Esophagus (tissue), 2 donors: ENCODE measurements at regions not wholly inside any gene's neighbourhood (a gene's known extent, or its start where the extent isn't known, plus 50 kb on each side); places are given as distances from the start of the nearest gene placed in this dataset.

Experiments used
- H3K27ac ChIP-seq, 2 donors: one replicate each; pipeline ENCODE4 v1.5.1; 2013; ENCODE audit warnings: low read depth in 2 of 2, mild to moderate bottlenecking in 2 of 2, inconsistent platforms in 1 of 2, low read length in 1 of 2, moderate library complexity in 1 of 2
- H3K27me3 ChIP-seq, 2 donors: one replicate each; pipeline ENCODE4 v1.6.1; 2013; ENCODE audit warnings: low read length in 2 of 2, control low read depth in 1 of 2, mild to moderate bottlenecking in 1 of 2; ENCODE audit not compliant: insufficient read depth in 2 of 2, control insufficient read depth in 1 of 2
- H3K36me3 ChIP-seq, 2 donors: one replicate each; pipeline ENCODE4 v1.6.1; 2013; ENCODE audit warnings: low read length in 1 of 2; ENCODE audit not compliant: control insufficient read depth in 2 of 2, insufficient read depth in 2 of 2
- H3K4me1 ChIP-seq, 2 donors: one replicate each; pipeline ENCODE4 v1.6.1; 2013; ENCODE audit warnings: low read length in 1 of 2; ENCODE audit not compliant: control insufficient read depth in 2 of 2, insufficient read depth in 2 of 2
- H3K4me3 ChIP-seq, 2 donors: one replicate each; pipeline ENCODE4 v1.5.1; 2013; ENCODE audit warnings: low read length in 2 of 2, mild to moderate bottlenecking in 2 of 2, low read depth in 1 of 2, moderate library complexity in 1 of 2
- H3K9me3 ChIP-seq, 2 donors: one replicate each; pipeline ENCODE4 v1.6.1; 2013; ENCODE audit warnings: mild to moderate bottlenecking in 2 of 2, low read depth in 1 of 2, low read length in 1 of 2, moderate library complexity in 1 of 2; ENCODE audit not compliant: control insufficient read depth in 2 of 2, insufficient read depth in 1 of 2
- WGBS, 2 donors: extraction: QIAGEN DNeasy Blood & Tissue Kit; methylation state at CpG; one replicate each; pipeline ENCODE4 v1.1.7; 2013; 5-methylcytosine and 5-hydroxymethylcytosine counted together
- donor health status: healthy with polysubstance abuse.
- donor health status: Bipolar disorder and iron deficiency.

DNA sequence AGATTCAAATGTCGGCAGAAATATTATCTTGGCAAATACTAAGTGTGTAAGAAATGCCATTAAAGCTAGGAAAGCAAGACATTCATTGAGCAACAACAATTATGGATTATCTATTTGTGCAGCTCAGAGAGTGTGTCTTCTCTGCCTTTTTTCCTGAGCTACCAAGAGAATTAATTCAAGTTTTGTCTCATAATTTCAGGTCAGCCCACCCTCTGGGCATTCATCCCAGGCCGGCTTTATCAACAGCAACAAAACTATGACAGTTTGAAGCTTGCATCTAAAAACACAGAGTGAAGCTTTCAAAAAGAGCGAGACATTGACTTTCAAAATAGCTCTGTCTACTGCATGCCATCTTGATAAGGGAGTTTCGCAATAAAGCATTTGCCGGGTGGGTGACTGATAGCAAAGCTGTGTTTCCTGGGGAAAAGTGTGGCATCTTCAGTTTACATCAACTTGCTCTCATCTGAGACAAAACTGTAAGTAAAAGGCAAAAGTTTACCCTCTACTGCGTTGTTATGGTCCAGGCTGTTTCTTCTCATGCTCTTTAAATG lies 182.4 kb downstream of the IRX1 start:
- Histone ChIP-seq H3K27ac (no peak overlapping the region), H3K4me3 (no peak overlapping the region), H3K9me3 (no peaks in the 10 kb centered on the region), H3K36me3 (no peaks in the 10 kb centered on the region), H3K4me1 (no peaks in the 10 kb centered on the region), H3K27me3 (no peaks in the 10 kb centered on the region)
- 58 to 66% methylated on average over 6 of the region's 6 CpGs for WGBS, 2 donors

DNA sequence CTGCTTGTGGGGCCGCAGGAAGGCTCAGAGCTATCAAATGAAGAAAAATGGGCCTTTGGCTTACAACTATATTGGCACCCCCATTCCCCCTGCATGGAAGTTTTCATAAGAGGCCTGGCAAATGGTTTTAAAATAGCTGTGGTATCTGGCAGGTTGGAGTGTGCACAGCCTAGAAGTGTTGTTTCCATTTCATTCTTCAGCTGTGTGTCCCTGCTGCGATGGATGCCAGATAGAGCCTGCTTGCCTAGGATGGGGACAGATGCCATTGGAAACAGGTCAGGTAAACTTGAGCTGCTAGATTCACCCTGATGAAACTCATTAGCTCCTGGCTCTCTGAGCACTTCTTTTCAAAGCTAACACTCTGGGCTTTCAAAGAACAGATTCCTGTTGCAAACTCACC lies 183.3 kb downstream of the IRX1 start:
- H3K36me3 ChIP-seq, result no peaks in the 10 kb centered on the region
- H3K9me3 ChIP-seq, result no peaks in the 10 kb centered on the region
- H3K27ac ChIP-seq, result no peak overlapping the region
- no peaks in the 10 kb centered on the region for H3K4me1 ChIP-seq
- no peaks in the 10 kb centered on the region for H3K27me3 ChIP-seq
- WGBS, 2 donors, result 92 to 96% methylated on average over 2 of the region's 2 CpGs
- H3K4me3 ChIP-seq, result no peak overlapping the region

DNA sequence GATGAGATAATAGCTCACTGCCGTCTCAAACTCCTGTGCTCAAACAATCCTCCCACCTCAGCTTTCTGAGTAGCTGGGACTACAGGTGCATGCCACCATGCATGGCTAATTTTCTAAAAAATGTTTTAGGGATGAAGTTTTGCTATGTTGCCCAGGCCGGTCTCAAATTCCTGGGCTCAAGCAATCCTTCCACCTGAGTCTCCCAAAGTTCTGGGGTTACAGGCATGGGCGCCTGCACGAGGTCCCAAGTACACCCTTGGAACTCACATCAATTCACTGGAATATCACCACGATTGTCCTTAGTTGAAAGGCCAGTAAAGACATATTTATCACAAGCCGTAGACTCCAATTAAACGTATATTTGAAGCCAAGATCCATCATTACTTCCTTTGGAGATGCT lies 184.6 kb downstream of the IRX1 start:
- WGBS, 2 donors, result 82 to 86% methylated on average over 7 of the region's 7 CpGs
- no peaks in the 10 kb centered on the region for H3K27me3 ChIP-seq
- no peak overlapping the region for H3K27ac ChIP-seq
- no peaks in the 10 kb centered on the region for H3K4me1 ChIP-seq
- no peak overlapping the region for H3K4me3 ChIP-seq
- no peaks in the 10 kb centered on the region for H3K36me3 ChIP-seq
- no peaks in the 10 kb centered on the region for H3K9me3 ChIP-seq

DNA sequence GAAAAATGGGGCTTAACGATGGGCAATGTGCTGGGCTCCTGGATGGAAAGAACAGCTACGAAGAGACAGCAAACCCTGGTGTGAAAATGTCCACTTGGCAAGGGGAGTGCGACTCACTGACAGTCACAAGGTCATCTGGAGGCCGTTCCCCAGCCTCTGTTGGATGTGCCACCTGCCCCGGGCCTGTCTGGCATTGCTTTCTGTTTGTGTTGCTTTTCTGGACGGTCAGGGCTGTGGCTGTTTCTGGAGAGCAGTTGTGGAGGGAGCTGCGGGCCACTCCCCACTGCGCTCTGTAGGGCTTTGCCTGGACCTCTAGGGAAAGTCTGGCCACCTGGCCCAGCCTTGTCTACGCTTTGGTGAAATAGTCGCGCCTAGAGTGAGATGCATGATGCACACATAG lies 185.3 kb downstream of the IRX1 start:
- H3K4me1 ChIP-seq, result no peaks in the 10 kb centered on the region
- 67 to 85% methylated on average over 11 of the region's 11 CpGs for WGBS, 2 donors
- H3K27me3 ChIP-seq, result no peaks in the 10 kb centered on the region
- no peak overlapping the region for H3K27ac ChIP-seq
- no peak overlapping the region for H3K4me3 ChIP-seq
- H3K9me3 ChIP-seq, result no peaks in the 10 kb centered on the region
- H3K36me3 ChIP-seq, result no peaks in the 10 kb centered on the region

DNA sequence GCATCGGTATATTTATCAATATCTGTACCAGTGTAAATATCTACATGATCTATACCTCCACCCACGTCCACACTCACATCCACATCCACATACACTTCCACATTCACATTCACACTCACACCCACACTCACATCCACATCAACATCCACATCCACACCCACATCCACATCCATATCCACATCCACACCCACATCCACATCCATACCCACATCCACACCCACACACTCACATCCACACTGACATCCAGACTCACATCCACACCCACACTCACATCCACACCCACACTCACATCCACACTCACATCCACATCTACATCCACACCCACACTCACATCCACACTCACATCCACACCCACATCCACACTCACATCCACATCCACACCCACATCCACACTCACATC lies 189.2 kb downstream of the IRX1 start:
- 75 to 78% methylated on average over 2 of the region's 2 CpGs for WGBS, 2 donors
- peaks cover 3 to 5% of the 10 kb centered on the region in 2 donors for H3K9me3 ChIP-seq
- H3K27ac ChIP-seq, result no peak overlapping the region
- no peaks in the 10 kb centered on the region for H3K27me3 ChIP-seq
- no peaks in the 10 kb centered on the region for H3K4me1 ChIP-seq
- no peaks in the 10 kb centered on the region for H3K36me3 ChIP-seq
- H3K4me3 ChIP-seq, result no peak overlapping the region

DNA sequence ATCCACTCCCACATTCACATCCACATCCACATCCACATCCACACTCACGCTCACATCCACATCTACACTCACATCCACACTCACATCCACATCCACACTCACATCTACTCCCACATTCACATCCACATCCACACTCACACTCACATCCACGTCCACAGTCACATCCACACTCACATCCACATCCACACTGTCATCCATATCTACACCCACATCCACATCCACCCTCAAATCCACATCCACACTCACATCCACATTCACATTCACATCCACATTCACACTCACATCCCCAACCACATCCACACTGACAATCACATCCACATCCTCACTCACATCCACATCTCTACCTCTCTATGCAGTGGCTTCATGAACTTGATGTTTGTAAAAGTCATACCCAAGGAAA lies 190.5 kb downstream of the IRX1 start:
- WGBS, 2 donors, result 88 to 89% methylated on average over 2 of the region's 2 CpGs

DNA sequence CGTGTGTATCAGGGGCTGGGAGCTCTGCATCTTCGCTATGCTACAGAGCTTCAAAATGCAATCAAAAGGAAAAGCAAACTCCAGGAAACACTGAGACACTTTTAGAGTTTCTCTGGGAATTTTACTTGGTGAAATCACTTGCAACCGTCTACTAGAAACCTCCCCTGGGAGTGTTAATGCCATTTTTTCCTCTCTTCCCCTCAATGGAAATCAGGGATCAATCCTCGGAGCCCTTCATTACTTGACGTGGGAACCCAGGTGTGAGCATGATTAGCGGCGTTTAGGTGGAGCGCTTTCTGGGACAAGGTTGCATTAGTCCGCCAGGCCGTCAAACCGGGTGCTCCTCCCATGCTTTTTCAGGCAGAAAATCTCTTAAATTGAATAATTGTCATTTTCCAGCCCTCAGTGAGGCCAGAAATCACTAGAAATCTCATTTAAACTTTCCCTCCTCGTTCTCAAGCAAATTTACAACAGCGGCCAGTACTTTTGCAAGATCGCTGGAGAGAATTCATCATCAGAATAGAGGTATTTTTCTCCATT lies 191.3 kb downstream of the IRX1 start:
- H3K4me3 ChIP-seq, result no peak overlapping the region
- peaks cover 3 to 6% of the 10 kb centered on the region in 2 donors for H3K9me3 ChIP-seq
- no peaks in the 10 kb centered on the region for H3K4me1 ChIP-seq
- no peaks in the 10 kb centered on the region for H3K27me3 ChIP-seq
- 64 to 69% methylated on average over 14 of the region's 14 CpGs for WGBS, 2 donors
- no peaks in the 10 kb centered on the region for H3K36me3 ChIP-seq
- H3K27ac ChIP-seq, result no peak overlapping the region

More for the DNA sequence above, 190.5 kb downstream of the IRX1 start:
- H3K4me3 ChIP-seq, result no peak overlapping the region
- H3K36me3 ChIP-seq, result no peaks in the 10 kb centered on the region
- no peak overlapping the region for H3K27ac ChIP-seq
- H3K9me3 ChIP-seq, result peaks cover 3 to 6% of the 10 kb centered on the region in 2 donors
- no peaks in the 10 kb centered on the region for H3K27me3 ChIP-seq
- no peaks in the 10 kb centered on the region for H3K4me1 ChIP-seq

DNA sequence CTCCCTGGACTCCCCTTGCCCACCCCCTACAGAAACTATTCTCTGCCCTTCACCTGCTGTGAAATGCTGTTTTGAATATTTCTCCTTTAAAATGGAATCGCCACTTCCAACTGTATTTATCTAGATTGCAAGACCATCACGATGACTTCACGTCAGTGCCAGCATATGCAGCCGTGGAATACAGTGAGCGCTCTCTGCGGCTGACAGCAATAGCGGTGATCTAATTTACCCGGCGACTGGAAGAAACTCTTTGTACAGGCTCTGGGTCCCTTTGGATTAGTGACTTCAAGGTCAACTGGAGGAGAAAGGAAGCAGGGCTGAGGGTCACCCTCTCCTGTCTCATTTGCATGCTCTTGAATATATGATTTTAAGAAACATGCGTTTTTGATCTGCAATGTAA lies 192.0 kb downstream of the IRX1 start:
- Histone ChIP-seq H3K4me1 (no peaks in the 10 kb centered on the region), H3K36me3 (no peaks in the 10 kb centered on the region), H3K27ac (no peak overlapping the region), H3K4me3 (no peak overlapping the region), H3K27me3 (no peaks in the 10 kb centered on the region), H3K9me3 (peaks cover 3 to 6% of the 10 kb centered on the region in 2 donors)
- WGBS, 2 donors, result 43 to 54% methylated on average over 10 of the region's 10 CpGs

DNA sequence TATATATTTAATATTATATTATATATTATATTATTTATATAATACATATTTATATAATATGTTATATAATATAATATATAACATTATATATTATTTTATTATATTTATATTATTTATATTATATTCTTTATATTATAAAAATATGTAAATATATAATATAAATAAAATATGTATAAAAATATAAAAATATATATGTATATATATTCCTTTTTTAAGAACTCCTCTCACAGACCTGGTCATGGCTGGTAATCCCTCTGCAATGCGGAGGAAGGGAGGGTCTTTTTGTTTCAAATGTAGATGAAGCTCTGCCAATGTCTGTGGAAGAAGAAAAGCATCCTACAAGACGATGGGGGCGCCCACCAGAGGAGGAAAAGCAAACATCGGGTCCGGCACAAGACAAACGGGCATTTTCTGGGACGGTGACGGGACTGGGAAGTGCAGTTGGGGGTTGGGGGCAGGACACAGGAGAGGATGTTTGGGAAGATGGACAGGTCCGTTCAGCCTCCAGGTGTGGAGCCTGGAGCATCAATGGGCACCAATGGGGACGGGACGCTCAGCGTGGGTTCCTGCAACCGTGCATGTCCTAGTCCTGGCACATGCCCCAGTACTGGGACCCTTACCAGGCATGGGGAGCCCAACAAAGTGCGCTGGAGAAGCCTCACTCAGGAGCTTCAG lies 194.0 kb downstream of the IRX1 start:
- Histone ChIP-seq H3K4me3 (no peak overlapping the region), H3K9me3 (peaks cover 3 to 6% of the 10 kb centered on the region in 2 donors), H3K4me1 (no peaks in the 10 kb centered on the region), H3K27ac (no peak overlapping the region), H3K36me3 (no peaks in the 10 kb centered on the region), H3K27me3 (no peaks in the 10 kb centered on the region)
- 71 to 77% methylated on average over 14 of the region's 14 CpGs for WGBS, 2 donors

DNA sequence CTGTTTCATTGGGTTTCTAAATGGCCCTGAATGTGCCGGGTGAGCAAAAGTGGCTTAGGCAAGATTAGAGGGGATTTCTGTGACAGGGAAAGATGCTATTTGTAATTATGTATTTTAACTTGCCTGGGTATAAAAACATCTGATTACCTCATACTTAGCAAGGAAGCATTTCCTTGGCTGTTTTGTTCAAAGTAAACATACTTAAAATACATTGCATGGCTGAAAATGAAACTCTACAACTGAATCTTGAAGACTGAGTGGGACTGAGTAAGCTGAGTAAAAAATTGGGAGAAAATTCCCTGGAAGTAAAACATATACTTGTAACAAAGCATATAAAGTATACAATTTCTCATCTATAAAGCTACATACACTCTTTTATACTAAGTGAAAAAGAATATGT lies 197.5 kb downstream of the IRX1 start:
- Histone ChIP-seq H3K9me3 (peaks cover 3 to 4% of the 10 kb centered on the region in 2 donors), H3K4me1 (no peaks in the 10 kb centered on the region), H3K27ac (no peak overlapping the region), H3K4me3 (no peak overlapping the region), H3K27me3 (no peaks in the 10 kb centered on the region), H3K36me3 (no peaks in the 10 kb centered on the region)
- 51 to 52% methylated on average over 1 of the region's 1 CpG for WGBS, 2 donors
